ENCODE measurements at regions not wholly inside any gene's neighbourhood (a gene's known extent, or its start where the extent isn't known, plus 50 kb on each side); places are given as distances from the start of the nearest gene placed in this dataset.

DNA sequence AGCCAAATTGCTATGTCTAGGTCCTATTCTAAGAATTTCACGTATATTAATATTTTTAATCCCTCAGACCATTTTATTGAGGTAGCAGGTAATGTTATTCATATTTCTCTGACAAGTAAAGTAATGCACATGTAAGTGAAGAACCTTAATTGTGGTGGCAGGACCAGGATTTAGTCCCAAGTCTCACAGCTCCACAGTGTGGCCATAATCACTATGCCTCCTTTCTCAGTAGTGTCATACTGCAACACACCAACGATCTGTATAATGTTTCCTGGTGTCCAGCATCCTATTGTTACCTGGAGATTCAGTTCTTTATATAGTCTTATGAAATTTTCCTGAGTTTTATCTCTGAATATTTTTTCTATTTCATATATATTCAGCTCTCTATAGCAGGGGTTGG, 340.3 kb downstream of the OLFM4 start:
- H3K9me3 ChIP-seq (ENCODE audit: control insufficient read depth, insufficient read depth, low read length): no peaks in the 10 kb centered on the region
- no peak overlapping the region for H3K9ac ChIP-seq (ENCODE audit: low read depth, low read length)
- no peaks in the 10 kb centered on the region for H3K36me3 ChIP-seq (ENCODE audit: insufficient read depth, low read length)
- no peaks in the 10 kb centered on the region for H3K4me1 ChIP-seq (ENCODE audit: insufficient read depth, low read length)

DNA sequence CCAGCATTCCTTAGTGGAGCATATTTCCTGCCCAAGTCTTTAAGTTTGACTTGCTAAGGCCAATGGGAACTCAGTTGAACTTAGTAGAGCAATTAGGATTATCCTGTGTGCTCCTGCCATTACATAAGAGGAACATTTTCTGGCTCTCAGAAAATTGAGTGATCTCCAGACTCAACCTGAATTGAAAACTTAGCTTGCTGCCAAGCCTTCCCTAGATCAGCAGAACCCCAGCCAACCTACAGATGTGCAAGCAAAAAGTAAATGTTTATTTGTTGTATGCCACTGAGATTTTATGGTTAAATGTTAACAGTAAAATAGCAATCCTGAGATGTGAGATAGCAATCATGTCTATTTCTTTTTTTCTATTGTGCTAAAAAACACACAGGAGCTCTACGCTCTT, 350.9 kb downstream of the OLFM4 start:
- Histone ChIP-seq H3K9ac (ENCODE audit: low read depth, low read length) (no peak overlapping the region), H3K36me3 (ENCODE audit: insufficient read depth, low read length) (no peaks in the 10 kb centered on the region), H3K4me1 (ENCODE audit: insufficient read depth, low read length) (no peaks in the 10 kb centered on the region), H3K9me3 (ENCODE audit: control insufficient read depth, insufficient read depth, low read length) (no peaks in the 10 kb centered on the region)

- H3K4me1 ChIP-seq (ENCODE audit: insufficient read depth, low read length): no peaks in the 10 kb centered on the region
- H3K36me3 ChIP-seq (ENCODE audit: insufficient read depth, low read length): no peaks in the 10 kb centered on the region
- H3K9ac ChIP-seq (ENCODE audit: low read depth, low read length): no peak overlapping the region
- no peaks in the 10 kb centered on the region for H3K9me3 ChIP-seq (ENCODE audit: control insufficient read depth, insufficient read depth, low read length)
Observed at GRCh38 chr13:53382008-53382407, 353.4 kb downstream of the OLFM4 start.

- Histone ChIP-seq H3K4me1 (ENCODE audit: insufficient read depth, low read length) (peaks cover 6% of the 10 kb centered on the region), H3K9me3 (ENCODE audit: control insufficient read depth, insufficient read depth, low read length) (no peaks in the 10 kb centered on the region), H3K36me3 (ENCODE audit: insufficient read depth, low read length) (no peaks in the 10 kb centered on the region), H3K9ac (ENCODE audit: low read depth, low read length) (no peak overlapping the region)
Observed at GRCh38 chr13:53398051-53398450, 369.4 kb downstream of the OLFM4 start.

DNA sequence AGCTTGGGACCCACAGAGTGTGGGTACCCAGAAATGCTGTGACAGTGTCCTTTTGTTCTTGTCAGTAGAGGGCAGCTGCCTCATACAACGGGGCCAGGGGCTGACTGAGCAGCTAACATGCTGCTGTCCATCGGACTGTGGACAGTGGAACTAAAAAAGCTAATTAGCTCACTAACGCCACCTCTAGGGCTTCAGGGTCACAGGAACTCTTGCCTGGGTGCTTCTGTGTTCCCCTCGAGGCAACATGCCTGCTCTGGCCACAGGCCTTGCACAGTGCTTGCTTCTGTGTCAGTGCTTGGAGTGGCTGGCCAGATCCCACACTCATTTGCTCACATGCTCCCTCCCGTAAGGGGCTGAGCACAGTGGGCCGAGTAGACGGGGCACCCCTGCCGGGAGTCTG, 377.0 kb downstream of the OLFM4 start:
- Histone ChIP-seq H3K9ac (ENCODE audit: low read depth, low read length) (no peak overlapping the region), H3K9me3 (ENCODE audit: control insufficient read depth, insufficient read depth, low read length) (no peaks in the 10 kb centered on the region), H3K36me3 (ENCODE audit: insufficient read depth, low read length) (no peaks in the 10 kb centered on the region), H3K4me1 (ENCODE audit: insufficient read depth, low read length) (no peaks in the 10 kb centered on the region)

- H3K36me3 ChIP-seq (ENCODE audit: insufficient read depth, low read length): no peaks in the 10 kb centered on the region
- no peaks in the 10 kb centered on the region for H3K9me3 ChIP-seq (ENCODE audit: control insufficient read depth, insufficient read depth, low read length)
- no peak overlapping the region for H3K9ac ChIP-seq (ENCODE audit: low read depth, low read length)
- no peaks in the 10 kb centered on the region for H3K4me1 ChIP-seq (ENCODE audit: insufficient read depth, low read length)
Observed at GRCh38 chr13:53408306-53408705, 379.7 kb downstream of the OLFM4 start.

GRCh38 chr13:53408847-53409568, 380.4 kb downstream of the OLFM4 start:
- Histone ChIP-seq H3K9me3 (ENCODE audit: control insufficient read depth, insufficient read depth, low read length) (no peaks in the 10 kb centered on the region), H3K9ac (ENCODE audit: low read depth, low read length) (no peak overlapping the region), H3K36me3 (ENCODE audit: insufficient read depth, low read length) (no peaks in the 10 kb centered on the region), H3K4me1 (ENCODE audit: insufficient read depth, low read length) (no peaks in the 10 kb centered on the region)

DNA sequence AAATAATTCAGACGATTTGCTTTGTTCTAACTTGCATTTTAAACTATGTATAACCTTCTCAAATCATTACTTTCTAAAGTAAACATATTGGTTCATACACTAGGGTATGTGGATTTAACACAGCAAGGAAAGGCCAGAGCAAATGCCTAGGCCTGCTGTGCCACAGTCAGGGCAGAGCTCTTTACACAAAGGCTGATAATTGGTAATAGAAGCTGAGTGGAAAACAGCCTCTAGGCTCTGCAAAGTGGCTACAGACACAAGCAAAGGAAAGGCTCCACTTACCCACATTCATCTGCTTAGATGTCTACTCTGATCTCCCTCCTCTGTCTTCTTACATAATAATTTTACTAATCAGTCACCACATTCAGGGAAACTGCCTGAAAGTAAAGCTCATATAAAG, 382.9 kb downstream of the OLFM4 start:
- H3K4me1 ChIP-seq (ENCODE audit: insufficient read depth, low read length): no peaks in the 10 kb centered on the region
- H3K36me3 ChIP-seq (ENCODE audit: insufficient read depth, low read length): no peaks in the 10 kb centered on the region
- no peak overlapping the region for H3K9ac ChIP-seq (ENCODE audit: low read depth, low read length)
- no peaks in the 10 kb centered on the region for H3K9me3 ChIP-seq (ENCODE audit: control insufficient read depth, insufficient read depth, low read length)

DNA sequence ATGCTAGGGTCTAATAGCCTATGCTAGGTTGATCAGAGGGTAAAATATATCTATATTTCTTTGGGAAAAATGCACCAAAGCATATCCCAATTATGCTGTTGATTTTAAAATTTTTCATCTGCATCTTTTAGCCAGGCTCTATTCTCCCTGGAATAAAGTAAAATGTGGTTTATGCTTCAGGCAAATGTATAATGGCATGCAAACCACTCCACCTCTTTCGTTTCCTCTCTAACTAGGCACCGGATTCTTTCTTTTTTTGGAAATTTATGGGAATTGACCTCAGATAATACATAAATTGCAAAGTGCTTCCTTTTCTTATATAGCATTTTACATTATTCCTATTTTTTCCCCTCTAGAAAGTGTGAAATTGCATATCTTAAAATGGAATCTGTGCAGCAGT, 386.5 kb downstream of the OLFM4 start:
- no peaks in the 10 kb centered on the region for H3K9me3 ChIP-seq (ENCODE audit: control insufficient read depth, insufficient read depth, low read length)
- no peaks in the 10 kb centered on the region for H3K4me1 ChIP-seq (ENCODE audit: insufficient read depth, low read length)
- no peak overlapping the region for H3K9ac ChIP-seq (ENCODE audit: low read depth, low read length)
- no peaks in the 10 kb centered on the region for H3K36me3 ChIP-seq (ENCODE audit: insufficient read depth, low read length)

GRCh38 chr13:53417601-53418000, 389.0 kb downstream of the OLFM4 start:
- no peaks in the 10 kb centered on the region for H3K4me1 ChIP-seq (ENCODE audit: insufficient read depth, low read length)
- H3K9ac ChIP-seq (ENCODE audit: low read depth, low read length): no peak overlapping the region
- H3K9me3 ChIP-seq (ENCODE audit: control insufficient read depth, insufficient read depth, low read length): no peaks in the 10 kb centered on the region
- no peaks in the 10 kb centered on the region for H3K36me3 ChIP-seq (ENCODE audit: insufficient read depth, low read length)

DNA sequence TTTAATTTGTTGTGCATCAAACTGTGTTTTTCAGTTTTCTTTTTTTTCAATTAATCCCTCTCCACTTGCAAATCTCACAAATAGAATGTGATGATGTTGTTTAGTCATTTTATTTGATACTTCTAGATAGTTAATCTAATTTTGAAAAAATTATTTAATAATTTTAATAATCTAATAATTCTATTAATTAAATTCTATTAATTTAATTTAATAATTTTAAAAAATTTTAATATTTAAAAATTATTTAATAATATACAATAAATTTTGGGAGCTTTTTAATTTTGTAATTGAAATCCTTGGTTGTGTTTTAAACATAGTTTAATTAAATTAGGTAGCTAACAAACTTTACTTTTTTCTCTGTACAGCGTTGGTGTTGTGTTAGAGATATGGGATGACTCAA, 393.8 kb downstream of the OLFM4 start:
- no peaks in the 10 kb centered on the region for H3K36me3 ChIP-seq (ENCODE audit: insufficient read depth, low read length)

DNA sequence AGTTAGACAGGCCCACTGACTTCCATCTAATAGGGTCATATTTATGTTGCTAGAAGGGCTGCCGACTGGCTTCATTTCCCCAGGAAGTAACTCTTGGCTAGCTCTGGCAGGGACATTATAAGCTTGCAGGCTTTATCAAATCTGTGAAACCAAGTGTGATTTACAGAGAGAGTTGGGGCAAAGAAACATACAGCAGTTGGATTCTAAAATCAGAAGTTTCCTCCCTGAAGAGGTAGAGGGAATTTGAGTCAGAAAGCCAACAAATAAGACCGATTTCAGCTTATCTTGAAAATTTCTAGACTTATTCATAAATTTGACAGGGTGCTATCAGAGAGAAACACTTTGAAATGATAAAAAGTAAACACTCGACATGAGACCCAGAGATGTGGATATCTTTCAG, 407.8 kb downstream of the OLFM4 start:
- H3K9me3 ChIP-seq (ENCODE audit: control insufficient read depth, insufficient read depth, low read length): no peaks in the 10 kb centered on the region
- no peaks in the 10 kb centered on the region for H3K36me3 ChIP-seq (ENCODE audit: insufficient read depth, low read length)
- no peaks in the 10 kb centered on the region for H3K4me1 ChIP-seq (ENCODE audit: insufficient read depth, low read length)
- H3K9ac ChIP-seq (ENCODE audit: low read depth, low read length): no peak overlapping the region

More for the DNA sequence above, 393.8 kb downstream of the OLFM4 start:
- H3K9ac ChIP-seq (ENCODE audit: low read depth, low read length): no peak overlapping the region
- H3K4me1 ChIP-seq (ENCODE audit: insufficient read depth, low read length): no peaks in the 10 kb centered on the region
- no peaks in the 10 kb centered on the region for H3K9me3 ChIP-seq (ENCODE audit: control insufficient read depth, insufficient read depth, low read length)

DNA sequence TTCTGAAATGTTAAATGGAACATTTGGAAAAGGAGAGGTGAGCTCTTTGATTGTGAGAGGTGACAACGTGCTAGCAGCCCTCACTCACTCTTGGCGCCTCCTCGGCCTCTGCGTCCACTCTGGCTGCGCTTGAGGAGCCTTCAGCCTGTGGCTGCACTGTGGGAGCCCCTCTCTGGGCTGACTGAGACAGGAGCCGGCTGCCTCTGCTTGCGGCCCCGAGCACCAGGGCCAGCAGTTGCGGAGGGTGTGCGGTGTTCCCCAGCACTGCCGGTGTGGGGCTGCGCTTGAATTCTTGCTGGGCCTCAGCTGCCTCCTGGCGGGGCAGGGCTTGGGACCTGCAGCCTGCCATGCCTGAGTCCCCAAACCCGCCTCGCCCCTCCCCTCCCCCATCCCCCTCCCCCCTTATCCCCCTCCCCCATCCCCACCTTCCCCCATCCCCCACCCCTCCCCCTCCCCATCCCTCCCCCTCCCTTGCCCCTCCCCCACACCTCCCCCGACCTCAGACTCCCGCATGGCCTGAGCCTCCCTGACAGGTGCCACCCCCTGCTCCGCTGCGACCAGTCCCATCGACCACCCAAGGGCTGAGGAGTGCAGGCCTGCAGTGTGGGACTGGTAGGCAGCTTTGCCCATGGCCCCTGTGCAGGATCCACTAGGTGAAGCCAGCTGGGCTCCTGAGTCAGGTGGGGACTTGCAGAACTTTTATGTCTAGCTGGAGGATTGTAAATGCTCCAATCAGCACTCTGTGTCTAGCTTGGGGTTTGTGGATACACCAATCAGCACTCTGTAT, 411.0 kb downstream of the OLFM4 start:
- Histone ChIP-seq H3K4me1 (ENCODE audit: insufficient read depth, low read length) (no peaks in the 10 kb centered on the region), H3K36me3 (ENCODE audit: insufficient read depth, low read length) (no peaks in the 10 kb centered on the region), H3K9me3 (ENCODE audit: control insufficient read depth, insufficient read depth, low read length) (no peaks in the 10 kb centered on the region), H3K9ac (ENCODE audit: low read depth, low read length) (no peak overlapping the region)

GRCh38 chr13:53442979-53443378, 414.4 kb downstream of the OLFM4 start:
- H3K9ac ChIP-seq (ENCODE audit: low read depth, low read length): no peak overlapping the region
- H3K9me3 ChIP-seq (ENCODE audit: control insufficient read depth, insufficient read depth, low read length): no peaks in the 10 kb centered on the region
- H3K4me1 ChIP-seq (ENCODE audit: insufficient read depth, low read length): no peaks in the 10 kb centered on the region
- H3K36me3 ChIP-seq (ENCODE audit: insufficient read depth, low read length): no peaks in the 10 kb centered on the region

DNA sequence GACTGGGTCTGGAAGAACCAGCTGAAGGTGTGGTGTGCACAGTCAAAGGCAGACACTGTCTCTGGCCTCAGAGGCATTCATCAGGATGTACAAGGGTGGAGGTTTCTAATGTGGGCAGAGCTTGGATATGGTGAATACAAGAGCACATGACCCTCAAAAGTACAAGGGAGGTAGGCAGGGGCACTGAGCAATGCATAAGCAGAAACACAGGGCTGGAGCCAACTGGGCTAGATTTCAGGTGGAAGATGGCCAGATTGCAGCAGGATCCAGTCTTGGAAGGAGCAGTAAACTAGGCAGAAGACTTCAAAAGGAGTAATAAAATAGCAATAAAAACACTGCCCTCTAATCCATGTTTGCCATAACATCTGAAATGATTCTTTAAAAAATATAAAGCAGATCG, 417.1 kb downstream of the OLFM4 start:
- Histone ChIP-seq H3K9me3 (ENCODE audit: control insufficient read depth, insufficient read depth, low read length) (no peaks in the 10 kb centered on the region), H3K9ac (ENCODE audit: low read depth, low read length) (no peak overlapping the region), H3K4me1 (ENCODE audit: insufficient read depth, low read length) (no peaks in the 10 kb centered on the region), H3K36me3 (ENCODE audit: insufficient read depth, low read length) (no peaks in the 10 kb centered on the region)
